ENCODE measurements at regions not wholly inside any gene's neighbourhood (a gene's known extent, or its start where the extent isn't known, plus 50 kb on each side); places are given as distances from the start of the nearest gene placed in this dataset.

DNA sequence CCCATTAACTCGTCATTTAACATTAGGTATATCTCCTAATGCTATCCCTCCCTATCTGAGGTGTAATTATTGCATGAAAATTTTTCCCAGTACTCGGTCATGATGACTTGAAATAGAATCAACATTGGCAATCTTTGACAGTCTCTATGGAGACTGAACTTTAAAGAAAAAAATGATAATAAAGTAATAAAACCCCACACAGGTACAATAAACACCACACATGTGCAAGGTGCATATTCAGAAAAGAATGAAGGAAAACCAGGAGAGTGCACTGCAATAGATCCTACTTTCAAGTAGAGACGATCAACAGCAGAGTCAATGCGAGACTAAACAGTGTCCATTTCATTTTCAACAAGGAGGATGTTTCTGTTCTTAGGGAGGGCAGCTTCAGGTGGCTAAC lies 1253.8 kb upstream of the TMEM132C start:
- ChIA-PET CTCF (no interaction called here), POLR2A (ENCODE audit: unreplicated experiment) (no interaction called here)
- no TSS peak for BruUV-seq (replicated peaks)
- Histone ChIP-seq H3K27ac (ENCODE audit: low read length) (no peak overlapping the region), H3K9me2 (replicated peaks; ENCODE audit: low read length) (no peaks in the 10 kb centered on the region), H3F3A (ENCODE audit: low read length, unreplicated experiment) (no peaks in the 10 kb centered on the region), H2AFZ (ENCODE audit: low read length) (no peak overlapping the region), H4K20me1 (ENCODE audit: low read length) (no peaks in the 10 kb centered on the region), H3K27me3 (ENCODE audit: low read length) (peaks cover 25% of the 10 kb centered on the region; the same call in 1 of the 2 replicates), H3K79me2 (ENCODE audit: low read length) (no peaks in the 10 kb centered on the region), H3K4me3 (ENCODE audit: low read length) (no peak overlapping the region), H3K36me3 (ENCODE audit: low read depth, low read length) (no peaks in the 10 kb centered on the region), H3K9ac (ENCODE audit: low read length) (no peak overlapping the region), H3K4me2 (ENCODE audit: low read length) (no peak overlapping the region), H3K9me3 (ENCODE audit: low read length) (no peaks in the 10 kb centered on the region), H3K4me1 (ENCODE audit: insufficient read depth, low read length) (no peaks in the 10 kb centered on the region)
- intact Hi-C loops (cut with micrococcal nuclease) = no loop called here
- TF ChIP-seq EZH2 (IDR thresholded peaks at IDR 0.05; ENCODE audit: low read length, unreplicated experiment) = no peak
- no peak for TF ChIP-seq EZH2phosphoT487 (IDR thresholded peaks at IDR 0.05; ENCODE audit: borderline replicate concordance, low read length)
- no peak for TF ChIP-seq CTCF (conservative IDR thresholded peaks at IDR 0.05; ENCODE audit: low read depth, low read length)
- ATAC-seq (no peak), DNase-seq (no peak)

DNA sequence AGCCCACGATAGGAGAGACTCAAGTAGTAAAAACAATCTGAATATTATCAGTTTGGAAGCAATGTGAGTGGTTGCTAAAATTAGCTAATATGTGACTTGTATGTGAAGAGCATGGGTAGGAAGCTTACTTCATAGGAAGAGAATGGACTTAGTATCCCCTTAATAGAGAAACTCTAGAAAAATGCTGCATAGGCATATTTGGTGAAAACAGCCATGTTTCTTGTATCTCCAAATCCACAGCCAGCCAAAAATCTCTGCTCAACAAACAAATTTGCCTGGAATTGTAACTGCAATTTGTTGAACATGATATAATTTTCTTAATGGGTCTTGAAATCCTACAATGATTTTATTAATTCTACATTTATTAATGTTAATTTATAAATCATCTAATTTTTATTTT lies 1252.9 kb upstream of the TMEM132C start:
- no peaks in the 10 kb centered on the region for H3K9me2 ChIP-seq (replicated peaks; ENCODE audit: low read length)
- no peak overlapping the region for H3K4me2 ChIP-seq (ENCODE audit: low read length)
- BruUV-seq (replicated peaks) = no TSS peak
- no peak overlapping the region for H2AFZ ChIP-seq (ENCODE audit: low read length)
- no peaks in the 10 kb centered on the region for H3K79me2 ChIP-seq (ENCODE audit: low read length)
- no peak overlapping the region for H3K9ac ChIP-seq (ENCODE audit: low read length)
- no peaks in the 10 kb centered on the region for H4K20me1 ChIP-seq (ENCODE audit: low read length)
- no peaks in the 10 kb centered on the region for H3K9me3 ChIP-seq (ENCODE audit: low read length)
- no peaks in the 10 kb centered on the region for H3K4me1 ChIP-seq (ENCODE audit: insufficient read depth, low read length)
- no peak overlapping the region for H3K27ac ChIP-seq (ENCODE audit: low read length)
- ChIA-PET POLR2A (ENCODE audit: unreplicated experiment) (no interaction called here), CTCF (no interaction called here)
- H3K4me3 ChIP-seq (ENCODE audit: low read length) = no peak overlapping the region
- DNase-seq = no peak
- no peaks in the 10 kb centered on the region for H3K36me3 ChIP-seq (ENCODE audit: low read depth, low read length)
- intact Hi-C loops (cut with micrococcal nuclease) = no loop called here
- H3F3A ChIP-seq (ENCODE audit: low read length, unreplicated experiment) = no peaks in the 10 kb centered on the region
- H3K27me3 ChIP-seq (ENCODE audit: low read length) = peaks cover 21% of the 10 kb centered on the region; the same call in 1 of the 2 replicates
- ATAC-seq = no peak
- TF ChIP-seq CTCF (conservative IDR thresholded peaks at IDR 0.05; ENCODE audit: low read depth, low read length) (no peak), EZH2 (IDR thresholded peaks at IDR 0.05; ENCODE audit: low read length, unreplicated experiment) (no peak), EZH2phosphoT487 (IDR thresholded peaks at IDR 0.05; ENCODE audit: borderline replicate concordance, low read length) (no peak)

DNA sequence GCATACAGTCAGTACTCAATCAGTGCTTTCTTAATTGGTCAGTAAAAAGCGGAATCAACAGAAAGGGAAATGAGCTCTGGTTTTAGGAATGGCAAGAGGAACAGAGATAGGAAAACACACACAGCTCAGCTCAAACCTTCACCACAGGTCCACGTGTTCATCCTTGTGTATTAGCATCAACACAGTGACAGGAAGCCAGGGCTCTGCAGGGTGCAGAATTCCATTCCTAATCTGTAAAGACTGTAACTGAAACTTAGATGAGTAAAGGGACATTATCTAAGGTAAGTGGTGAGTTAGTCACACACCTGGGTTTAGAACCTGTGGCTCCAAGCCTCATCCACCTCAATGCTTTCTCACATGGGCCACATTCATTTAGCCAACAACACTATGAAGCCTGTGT lies 1242.2 kb upstream of the TMEM132C start:
- DNase-seq (no peak), ATAC-seq (no peak)
- Histone ChIP-seq H3K4me1 (ENCODE audit: insufficient read depth, low read length) (no peaks in the 10 kb centered on the region), H3K27me3 (ENCODE audit: low read length) (no peaks in the 10 kb centered on the region), H2AFZ (ENCODE audit: low read length) (no peak overlapping the region), H3K27ac (ENCODE audit: low read length) (no peak overlapping the region), H3K9me2 (replicated peaks; ENCODE audit: low read length) (no peaks in the 10 kb centered on the region), H3F3A (ENCODE audit: low read length, unreplicated experiment) (no peaks in the 10 kb centered on the region), H3K79me2 (ENCODE audit: low read length) (no peaks in the 10 kb centered on the region), H3K9ac (ENCODE audit: low read length) (no peak overlapping the region), H3K4me3 (ENCODE audit: low read length) (no peak overlapping the region), H3K36me3 (ENCODE audit: low read depth, low read length) (no peaks in the 10 kb centered on the region), H3K4me2 (ENCODE audit: low read length) (no peak overlapping the region), H3K9me3 (ENCODE audit: low read length) (no peaks in the 10 kb centered on the region), H4K20me1 (ENCODE audit: low read length) (no peaks in the 10 kb centered on the region)
- intact Hi-C loops (cut with micrococcal nuclease) = loop anchor here (1.0 to 10.0 kb wide), 5 partner anchors 84 to 1040 kb away; no protein-coding TSS in a partner anchor
- CTCF ChIA-PET = no interaction called here
- TF ChIP-seq EZH2 (IDR thresholded peaks at IDR 0.05; ENCODE audit: low read length, unreplicated experiment) (no peak), CTCF (conservative IDR thresholded peaks at IDR 0.05; ENCODE audit: low read depth, low read length) (no peak), EZH2phosphoT487 (IDR thresholded peaks at IDR 0.05; ENCODE audit: borderline replicate concordance, low read length) (no peak)
- no TSS peak for BruUV-seq (replicated peaks)
- POLR2A ChIA-PET (ENCODE audit: unreplicated experiment) = no interaction called here

All from PC-3 (cell line).